ENCODE measurements at regions not wholly inside any gene's neighbourhood (a gene's known extent, or its start where the extent isn't known, plus 50 kb on each side); places are given as distances from the start of the nearest gene placed in this dataset.

- Histone ChIP-seq H3K36me3 (ENCODE audit: insufficient read depth, low read length) (no peaks in the 10 kb centered on the region), H3K79me2 (replicated peaks; ENCODE audit: insufficient read depth, low read length) (no peaks in the 10 kb centered on the region), H2AFZ (ENCODE audit: low read depth, low read length) (no peak overlapping the region), H3K27ac (ENCODE audit: low read length) (no peak overlapping the region), H3K9ac (ENCODE audit: low read length) (no peak overlapping the region), H3K4me3 (ENCODE audit: low read length) (no peak overlapping the region), H3K4me2 (ENCODE audit: low read length) (no peak overlapping the region), H3K27me3 (ENCODE audit: insufficient read depth, low read depth, low read length) (no peaks in the 10 kb centered on the region), H3K9me2 (ENCODE audit: insufficient read depth, low read length) (no peaks in the 10 kb centered on the region), H3K9me3 (ENCODE audit: low read length) (no peaks in the 10 kb centered on the region), H3F3A (ENCODE audit: insufficient read depth, low read length, poor library complexity, severe bottlenecking) (no peaks in the 10 kb centered on the region), H4K20me1 (ENCODE audit: insufficient read depth) (no peaks in the 10 kb centered on the region)
- TF ChIP-seq EP300 (conservative IDR thresholded peaks at IDR 0.05; ENCODE audit: poor library complexity, severe bottlenecking) (no peak), MXI1 (conservative IDR thresholded peaks at IDR 0.05; ENCODE audit: poor library complexity, severe bottlenecking) (no peak), REST (IDR thresholded peaks at IDR 0.05; ENCODE audit: borderline replicate concordance) (no peak)
These were observed 81.4 kb upstream of the ARID2 start for GRCh38 chr12:45648070-45648469.

GRCh38 chr12:45651029-45651428 lies 78.5 kb upstream of the ARID2 start:
- Histone ChIP-seq H3K9me3 (ENCODE audit: low read length) (no peaks in the 10 kb centered on the region), H3K36me3 (ENCODE audit: insufficient read depth, low read length) (no peaks in the 10 kb centered on the region), H3K9ac (ENCODE audit: low read length) (no peak overlapping the region), H3K79me2 (replicated peaks; ENCODE audit: insufficient read depth, low read length) (no peaks in the 10 kb centered on the region), H3F3A (ENCODE audit: insufficient read depth, low read length, poor library complexity, severe bottlenecking) (no peaks in the 10 kb centered on the region), H2AFZ (ENCODE audit: low read depth, low read length) (no peak overlapping the region), H3K27me3 (ENCODE audit: insufficient read depth, low read depth, low read length) (no peaks in the 10 kb centered on the region), H3K4me3 (ENCODE audit: low read length) (no peak overlapping the region), H3K27ac (ENCODE audit: low read length) (no peak overlapping the region), H3K4me2 (ENCODE audit: low read length) (no peak overlapping the region), H4K20me1 (ENCODE audit: insufficient read depth) (no peaks in the 10 kb centered on the region), H3K9me2 (ENCODE audit: insufficient read depth, low read length) (no peaks in the 10 kb centered on the region)
- TF ChIP-seq REST (IDR thresholded peaks at IDR 0.05; ENCODE audit: borderline replicate concordance) (no peak), EZH2 (IDR thresholded peaks at IDR 0.05; ENCODE audit: borderline replicate concordance, insufficient read depth, low read length, poor library complexity, severe bottlenecking) (no peak), CTCF (IDR thresholded peaks at IDR 0.05; ENCODE audit: poor library complexity, severe bottlenecking) (no peak), SMC3 (conservative IDR thresholded peaks at IDR 0.05; ENCODE audit: poor library complexity) (no peak), RAD21 (conservative IDR thresholded peaks at IDR 0.05) (no peak), TAF1 (IDR thresholded peaks at IDR 0.05; ENCODE audit: low read depth) (no peak), EP300 (conservative IDR thresholded peaks at IDR 0.05; ENCODE audit: poor library complexity, severe bottlenecking) (no peak)

Data from neural cell (in vitro differentiated cells).